HG02642 (cell line): ENCODE measurements at regions not wholly inside any gene's neighbourhood (a gene's known extent, or its start where the extent isn't known, plus 50 kb on each side); places are given as distances from the start of the nearest gene placed in this dataset.

ENCODE experiments used
- ATAC-seq: cut with Tn5 transposase; IDR thresholded peaks from one replicate; pipeline ENCODE4 v1.9.1; 2021; ENCODE audit warnings: mild to moderate bottlenecking; ENCODE audit not compliant: unreplicated experiment, poor library complexity

DNA sequence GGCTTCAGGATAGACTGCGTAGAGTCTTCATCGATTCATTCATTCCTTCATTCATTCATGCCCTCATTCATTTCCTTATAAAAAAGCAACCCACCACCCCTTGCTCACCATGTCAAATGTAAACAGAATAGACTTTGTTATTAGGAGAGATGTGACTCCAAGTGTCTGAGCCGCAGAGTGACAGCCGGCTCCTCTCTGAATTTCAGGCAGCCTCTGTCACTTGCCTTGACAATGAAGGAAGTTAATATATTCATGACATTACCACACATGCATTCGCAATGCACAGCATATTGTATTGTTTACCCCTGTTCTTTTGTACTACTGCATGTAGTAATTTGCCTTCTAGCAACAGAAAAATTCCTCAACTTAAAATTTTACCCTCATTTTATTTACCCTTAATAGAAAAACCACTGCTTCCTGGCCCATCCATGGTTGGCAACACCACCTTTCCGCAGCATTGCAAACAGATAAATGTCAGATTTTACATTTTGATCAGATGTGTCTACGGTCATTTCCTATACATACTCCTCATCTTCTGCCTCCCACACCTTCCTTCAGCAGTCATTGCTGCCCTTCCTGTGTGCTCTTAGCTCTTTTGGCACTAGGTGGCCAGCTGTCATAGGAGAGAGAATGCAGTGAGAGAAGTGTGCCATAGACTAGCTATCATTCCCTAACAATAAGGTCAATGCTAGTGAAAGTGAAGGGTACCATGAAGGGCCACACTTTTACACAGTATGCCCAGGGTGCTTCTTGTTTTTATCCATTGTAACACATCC is 1090.8 kb downstream of the BCL11A start:
- no peak for ATAC-seq

DNA sequence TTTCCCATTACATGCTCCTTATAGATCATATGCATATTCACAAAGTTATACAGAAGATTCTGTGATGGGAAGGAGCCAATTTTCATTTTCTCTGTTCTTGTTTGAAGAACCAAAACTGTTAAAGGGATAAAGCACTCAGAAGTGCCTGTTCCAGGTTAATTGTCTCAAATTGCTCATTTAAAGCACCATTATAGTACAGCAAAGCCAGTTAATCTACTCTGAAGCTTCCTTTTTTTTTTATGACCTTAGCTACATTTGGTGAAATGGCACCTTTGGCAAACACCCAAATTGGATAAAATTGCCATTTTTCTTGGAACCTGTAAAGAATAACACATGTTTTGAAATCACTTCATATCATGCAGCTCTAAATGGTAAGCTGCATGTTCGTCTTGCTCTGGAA is 1092.3 kb downstream of the BCL11A start:
- no peak for ATAC-seq

DNA sequence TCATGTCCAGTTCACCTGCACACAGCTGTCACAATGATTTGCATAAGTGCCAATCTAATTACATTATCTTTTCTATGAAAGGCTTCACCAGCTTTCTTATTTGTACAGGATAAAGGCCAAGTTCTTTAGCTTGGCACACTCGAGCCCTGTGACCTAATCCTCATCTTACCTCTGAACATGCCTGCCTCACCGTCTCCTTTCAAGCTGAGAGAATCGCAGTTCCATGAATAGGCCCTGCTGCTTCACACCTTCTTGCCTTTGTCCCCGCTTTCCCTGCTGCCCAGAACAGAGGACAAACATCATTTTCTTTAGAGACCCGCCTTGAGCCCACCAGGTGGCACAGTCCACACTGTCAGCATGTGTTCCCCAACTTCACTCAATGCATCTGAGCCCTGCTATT is 1094.7 kb downstream of the BCL11A start:
- ATAC-seq = no peak

DNA sequence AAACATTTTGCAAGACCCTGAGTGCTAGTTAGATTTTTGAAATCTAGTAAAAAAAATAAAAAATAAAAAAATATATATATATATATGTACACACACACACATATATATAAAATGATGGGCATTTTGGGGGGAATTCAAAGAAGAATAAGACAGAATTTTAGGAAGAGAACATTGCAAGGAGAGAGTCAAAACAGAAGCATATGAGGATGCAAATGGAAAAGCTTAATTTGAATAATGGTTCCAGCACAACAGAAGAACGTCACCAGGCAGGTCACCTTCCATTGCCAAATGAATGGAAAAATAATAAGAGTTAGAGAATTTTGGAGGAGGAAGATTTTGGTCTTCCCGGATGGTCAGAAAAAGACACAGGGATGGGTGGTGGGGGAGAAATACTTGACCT is 1097.2 kb downstream of the BCL11A start:
- no peak for ATAC-seq

DNA sequence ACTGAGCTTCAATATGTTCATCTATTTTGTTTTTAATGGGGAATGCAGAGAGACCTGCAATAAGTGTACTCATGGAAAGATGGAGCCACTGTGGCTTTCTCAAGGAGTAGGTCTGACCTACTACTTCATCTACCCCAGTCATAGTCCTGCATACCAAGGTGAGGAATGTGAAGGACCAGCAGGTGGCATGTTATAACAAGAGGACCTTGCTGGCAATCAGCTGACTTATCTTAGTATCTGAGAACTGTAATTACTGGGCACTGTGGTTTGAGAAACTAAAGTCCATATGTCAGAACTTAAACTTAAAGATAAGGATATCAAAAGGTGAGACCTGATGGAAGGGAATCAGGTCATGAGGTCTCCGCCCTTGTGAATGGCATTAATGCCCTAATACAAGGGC is 1104.2 kb downstream of the BCL11A start:
- ATAC-seq = no peak

DNA sequence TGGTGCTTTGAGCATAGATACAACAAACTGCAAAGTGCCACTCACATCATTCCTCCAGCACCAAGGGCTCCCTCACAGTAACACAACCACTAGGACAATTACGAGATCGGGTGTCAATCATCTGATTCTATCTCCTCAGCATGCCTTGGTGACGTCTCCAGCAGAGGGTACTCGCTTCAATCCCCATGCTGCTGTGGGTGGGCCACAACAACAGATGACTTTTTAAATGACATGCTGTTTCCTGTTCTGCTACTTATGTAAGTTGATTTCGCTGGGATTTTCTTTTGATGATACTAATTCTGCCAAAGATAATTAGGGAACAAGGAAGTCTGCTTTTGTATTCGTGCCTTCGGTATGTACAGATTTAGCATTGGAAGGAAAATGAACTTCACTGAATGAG is 1113.0 kb downstream of the BCL11A start:
- ATAC-seq = no peak

DNA sequence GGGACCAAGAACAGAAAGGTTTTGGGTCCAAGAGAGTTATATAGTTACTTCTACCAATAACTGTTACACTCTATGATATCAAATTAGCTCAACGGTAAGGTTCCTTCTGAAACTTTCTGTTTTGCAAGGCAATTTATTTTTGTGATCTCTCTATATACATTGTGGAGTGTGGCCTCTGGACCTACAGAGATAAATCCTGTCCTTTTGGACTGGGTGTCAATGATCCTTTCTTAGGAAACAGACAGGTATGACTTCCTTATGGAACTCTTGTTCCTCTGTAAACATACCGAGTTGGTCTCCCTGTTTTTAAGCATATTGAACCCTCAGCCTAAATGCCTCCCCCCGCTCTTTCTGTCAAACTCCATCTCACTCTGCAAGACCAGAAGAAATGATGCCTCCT is 1117.8 kb downstream of the BCL11A start:
- ATAC-seq = no peak

DNA sequence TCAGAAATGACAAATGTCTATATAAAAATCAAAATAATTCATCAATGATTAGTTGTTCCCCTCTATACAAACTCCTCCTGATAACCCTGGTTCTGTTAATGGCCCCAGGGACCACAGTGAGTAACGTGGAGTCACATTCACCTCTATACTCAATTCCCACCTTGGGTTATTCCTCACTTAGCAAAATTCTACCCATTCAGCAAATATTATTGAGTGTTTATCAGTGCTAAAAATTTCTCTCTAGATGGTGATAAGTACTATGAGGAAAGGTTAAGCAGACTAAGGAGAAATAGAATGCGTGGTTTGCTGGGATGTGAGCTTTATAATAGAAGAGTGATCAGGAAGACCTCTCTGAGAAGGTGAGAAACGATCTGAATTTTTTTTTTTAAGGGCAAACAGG is 1124.5 kb downstream of the BCL11A start:
- no peak for ATAC-seq

DNA sequence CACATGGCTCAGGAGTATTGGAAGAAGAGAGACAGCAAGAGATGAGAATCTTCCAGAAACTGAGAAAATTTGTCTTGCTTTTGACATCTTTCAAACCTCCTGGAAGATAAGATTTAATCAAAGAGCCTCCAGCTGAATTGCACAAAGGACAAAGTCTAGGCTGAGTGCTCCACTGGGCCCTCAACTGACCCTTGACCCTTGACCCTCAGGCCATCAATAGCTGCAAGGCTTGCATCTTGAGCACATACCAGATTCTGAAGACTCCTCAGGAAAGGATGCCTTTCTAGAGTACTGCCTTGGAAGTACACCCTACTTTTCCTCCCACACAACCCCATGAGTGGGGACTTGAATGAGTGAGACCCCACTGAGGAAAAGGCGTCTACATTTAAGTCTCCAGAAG is 1125.5 kb downstream of the BCL11A start:
- ATAC-seq = no peak

DNA sequence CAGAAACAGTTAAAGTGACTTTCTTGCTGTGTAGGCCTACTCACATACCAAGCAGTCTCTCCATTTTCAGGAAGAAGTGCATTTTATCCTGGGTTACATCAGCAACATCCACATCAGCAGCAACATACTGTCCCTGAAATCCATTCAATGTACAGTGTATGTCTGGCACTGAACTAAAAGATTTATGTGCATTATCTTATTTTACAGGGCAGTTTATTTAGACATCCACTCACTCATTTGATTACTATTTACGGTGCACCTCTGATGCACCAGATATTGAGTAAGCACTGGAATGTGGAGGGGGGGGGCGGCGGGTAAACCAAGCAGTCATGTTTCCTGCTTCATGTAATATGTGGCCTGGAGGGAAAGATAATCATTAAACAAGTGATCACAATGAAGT is 1128.2 kb downstream of the BCL11A start:
- no peak for ATAC-seq

DNA sequence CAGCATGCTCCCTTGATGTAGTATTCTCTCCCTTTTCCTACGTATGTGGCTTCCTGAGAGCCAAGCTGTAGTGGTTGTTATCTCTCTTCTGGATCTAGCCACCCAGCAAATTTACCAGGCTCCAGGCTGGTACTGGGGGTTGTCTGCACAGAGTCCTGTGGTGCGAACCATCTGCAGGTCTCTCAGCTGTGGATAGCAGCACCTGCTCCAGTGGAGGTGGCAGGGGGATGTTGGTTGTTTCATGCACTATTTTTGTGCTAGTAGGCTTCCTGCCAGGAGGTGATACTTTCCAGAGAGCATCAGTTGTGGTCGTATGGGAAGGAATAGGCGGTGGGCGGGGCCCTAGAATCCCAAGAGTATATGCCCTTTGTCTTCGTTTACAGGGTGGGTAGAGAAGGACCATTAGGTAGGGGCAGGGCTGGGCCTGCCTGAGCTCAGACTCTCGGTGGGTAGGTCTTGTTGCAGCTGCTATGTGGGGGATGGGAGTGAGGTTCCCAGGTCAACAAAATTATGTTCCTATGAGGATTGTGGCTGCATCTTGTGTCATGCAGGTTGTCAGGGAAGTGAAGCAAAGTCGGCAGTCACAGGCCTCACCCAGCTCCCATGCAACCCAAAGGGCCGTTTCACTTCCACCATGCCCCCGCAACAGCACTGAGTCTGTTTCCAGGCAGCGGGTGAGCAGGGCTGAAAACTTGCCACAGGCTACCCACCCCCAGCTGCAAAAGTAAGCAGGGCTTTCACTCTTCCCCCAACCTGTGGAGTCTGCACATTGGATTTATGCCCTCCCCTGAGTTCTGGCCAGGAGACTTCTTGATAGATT is 1139.5 kb downstream of the BCL11A start:
- no peak for ATAC-seq

DNA sequence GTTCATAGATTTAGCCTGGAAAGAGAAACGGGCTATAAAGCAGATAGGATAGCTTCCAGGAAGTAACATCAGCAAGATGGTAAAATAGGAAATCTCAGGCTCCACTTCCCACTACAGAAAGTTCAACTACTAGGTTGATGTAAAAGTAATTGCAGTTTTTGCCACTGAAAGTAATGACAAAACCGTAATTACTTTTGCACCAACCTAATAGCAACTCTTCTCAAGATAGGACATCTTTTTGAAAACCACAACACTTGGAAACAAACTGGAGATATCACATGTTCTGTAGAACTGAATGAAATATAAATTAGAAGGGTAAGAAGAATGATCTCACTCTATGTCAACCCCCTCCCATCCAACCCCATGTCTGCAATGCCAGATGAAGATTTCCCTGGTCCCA is 1154.3 kb downstream of the BCL11A start:
- ATAC-seq = no peak

DNA sequence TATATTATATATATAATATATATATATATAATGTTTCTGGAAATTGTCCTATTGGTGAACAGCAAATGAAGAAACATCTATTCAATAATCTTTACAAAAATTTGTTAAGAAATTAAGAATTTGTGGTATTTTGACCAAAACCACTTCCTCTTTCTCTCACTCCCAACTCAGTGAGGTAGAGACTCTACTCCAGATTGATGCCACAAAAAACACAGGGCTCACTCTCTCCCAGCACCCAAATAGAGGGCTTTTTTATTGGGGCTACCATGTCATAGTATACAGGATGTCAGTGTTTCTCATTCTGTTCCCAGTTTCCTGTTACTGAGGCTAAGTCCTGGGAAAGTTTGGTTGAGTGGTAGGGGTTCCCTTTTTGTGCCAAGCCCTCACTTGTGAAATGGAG is 1155.4 kb downstream of the BCL11A start:
- ATAC-seq = no peak

DNA sequence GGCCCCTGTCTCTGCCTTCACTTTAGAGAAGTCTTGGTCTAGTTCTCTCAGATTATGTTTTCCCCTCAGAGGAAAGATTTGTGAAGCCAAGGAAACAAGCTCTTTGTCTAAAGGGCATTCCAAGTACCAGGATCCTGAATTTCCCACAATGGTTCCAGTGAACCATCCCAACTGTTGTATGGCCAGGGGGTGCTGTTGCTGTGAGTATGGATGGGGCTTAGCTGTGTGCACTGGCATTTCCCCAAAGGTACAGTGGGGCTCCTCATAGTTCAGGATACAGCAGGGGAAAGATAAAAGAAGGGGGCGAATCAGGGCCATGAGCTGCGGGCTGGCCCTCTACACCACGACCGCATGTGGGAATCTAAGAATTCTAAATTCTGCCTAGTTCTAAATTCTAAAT is 1154.0 kb upstream of the FANCL start:
- ATAC-seq = no peak

DNA sequence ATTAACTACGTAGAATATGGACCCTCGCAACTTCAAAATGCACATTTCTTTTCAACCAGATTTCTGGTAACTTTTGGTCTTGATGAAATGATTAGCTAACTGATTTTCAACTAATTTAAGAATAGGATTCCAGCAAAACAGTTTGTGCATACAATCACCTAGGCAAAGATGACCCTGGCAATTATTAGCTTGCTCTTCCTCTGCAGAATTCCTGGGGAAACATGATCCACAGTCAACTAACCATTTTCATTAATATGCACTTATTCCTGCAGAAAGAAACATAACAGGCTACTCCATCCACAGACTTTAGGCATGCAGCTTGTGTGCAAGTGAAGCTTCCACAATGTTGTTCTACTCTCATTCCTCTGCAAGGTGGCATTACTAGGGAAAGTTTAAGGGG is 1150.8 kb upstream of the FANCL start:
- ATAC-seq = no peak

DNA sequence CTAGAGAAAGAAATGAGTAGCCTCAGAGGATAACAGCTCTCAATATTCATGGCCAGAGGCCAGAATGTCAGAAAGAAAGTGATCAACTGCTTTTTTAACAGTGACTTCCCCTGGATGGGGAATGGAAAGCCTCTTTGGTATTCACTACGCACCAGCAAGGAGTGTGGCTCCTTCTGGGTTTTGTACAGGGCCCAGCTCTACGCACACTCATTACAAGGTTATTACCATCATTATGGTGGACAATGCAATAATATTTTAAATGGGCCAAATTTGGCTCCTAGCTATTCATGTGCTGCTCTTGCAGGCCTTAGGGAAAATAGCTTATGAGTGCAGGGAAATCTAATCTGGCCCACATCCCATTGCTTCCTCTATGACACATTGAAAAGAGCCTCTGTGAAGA is 1149.5 kb upstream of the FANCL start:
- ATAC-seq = no peak

DNA sequence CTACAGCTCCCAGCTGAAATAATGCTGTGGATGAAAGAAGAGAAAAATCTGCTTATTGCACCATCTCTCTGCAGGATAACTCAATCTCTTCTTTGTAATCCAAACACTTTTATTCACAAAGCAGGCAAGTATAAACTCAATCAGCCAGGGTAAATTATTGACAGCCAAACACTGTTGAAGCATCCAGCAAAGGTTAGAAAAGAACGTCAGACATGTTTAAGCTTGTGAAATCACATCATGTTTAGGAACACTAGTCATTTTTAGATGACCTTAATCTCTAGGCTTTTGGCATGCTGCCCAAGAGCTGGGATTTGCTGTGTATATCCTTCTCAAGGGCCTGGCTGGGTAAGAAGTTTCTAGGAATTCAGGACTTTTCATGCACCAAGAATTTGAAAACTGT is 1148.1 kb upstream of the FANCL start:
- ATAC-seq = no peak

DNA sequence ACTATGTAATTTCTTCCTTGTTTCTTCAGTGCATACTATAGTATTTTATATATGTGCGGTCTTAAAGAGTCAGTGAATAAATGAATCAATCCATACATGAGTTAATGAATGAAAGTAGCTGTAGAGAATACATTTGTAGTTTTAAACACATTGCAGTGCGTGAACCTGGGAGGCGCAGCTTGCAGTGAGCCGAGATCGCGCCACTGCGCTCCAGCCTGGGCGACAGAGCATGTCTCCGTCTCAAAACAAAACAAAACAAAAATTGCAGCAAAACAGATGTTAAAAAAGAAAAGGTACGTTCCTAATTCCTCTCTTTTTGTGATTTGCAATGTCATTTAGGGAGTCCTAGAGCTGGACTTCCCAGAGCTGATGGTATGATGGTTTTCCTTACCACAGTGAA is 1144.8 kb upstream of the FANCL start:
- no peak for ATAC-seq

DNA sequence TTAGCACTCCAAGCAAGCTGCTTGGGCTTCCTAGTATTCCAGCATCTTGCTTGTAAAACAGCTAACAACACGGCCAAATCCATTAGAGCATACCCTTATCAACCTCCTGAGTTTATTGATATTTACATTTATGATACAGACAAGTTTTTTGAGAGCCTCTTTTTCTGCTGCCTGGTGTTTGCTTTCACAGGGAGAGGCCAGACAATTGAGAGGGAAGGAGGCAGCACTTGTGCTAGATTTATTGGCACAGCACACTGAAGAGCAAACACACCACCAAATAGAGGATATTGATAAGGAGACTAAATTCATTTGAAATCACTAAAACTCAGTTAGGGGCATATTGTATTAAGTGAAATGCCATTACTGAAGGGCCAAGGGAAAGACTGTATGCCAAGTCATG is 1142.3 kb upstream of the FANCL start:
- no peak for ATAC-seq

DNA sequence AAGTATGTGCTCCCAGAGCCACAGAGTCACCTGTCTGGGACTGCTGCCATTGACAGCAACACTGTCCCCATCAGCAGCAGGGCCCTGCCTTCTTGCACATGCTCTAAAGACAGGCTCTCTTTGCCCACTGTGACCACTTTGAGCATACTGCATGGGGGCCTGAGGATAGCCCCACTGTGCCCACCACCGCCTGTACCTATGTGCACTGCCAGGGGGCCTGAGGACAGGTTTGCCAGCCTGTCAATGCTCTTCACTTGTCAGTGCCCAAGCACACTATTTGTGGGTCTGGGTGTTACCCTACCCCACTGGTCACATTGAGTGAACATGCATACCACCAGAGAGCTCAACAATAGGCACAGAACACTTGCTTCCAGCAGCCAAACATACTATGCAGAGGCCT is 1137.0 kb upstream of the FANCL start:
- ATAC-seq = no peak

DNA sequence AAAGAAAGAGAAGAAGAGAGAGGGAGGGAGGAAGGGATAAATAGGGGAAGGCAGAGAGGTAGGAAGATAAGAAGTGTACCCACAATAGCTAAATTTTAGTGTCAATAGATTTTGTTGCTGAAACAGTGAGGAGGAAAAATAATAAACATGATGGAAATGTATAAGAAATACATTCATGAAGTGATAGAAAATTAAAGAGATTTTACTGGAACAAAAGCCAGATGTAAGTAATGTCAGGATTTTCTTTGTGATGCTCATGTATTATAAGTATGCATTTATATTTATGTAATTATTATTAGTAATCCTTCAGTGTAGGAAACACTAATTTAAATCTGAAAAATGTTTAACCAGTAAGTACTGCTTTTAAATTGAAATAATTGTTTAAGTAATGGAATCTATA is 1125.2 kb upstream of the FANCL start:
- no peak for ATAC-seq

DNA sequence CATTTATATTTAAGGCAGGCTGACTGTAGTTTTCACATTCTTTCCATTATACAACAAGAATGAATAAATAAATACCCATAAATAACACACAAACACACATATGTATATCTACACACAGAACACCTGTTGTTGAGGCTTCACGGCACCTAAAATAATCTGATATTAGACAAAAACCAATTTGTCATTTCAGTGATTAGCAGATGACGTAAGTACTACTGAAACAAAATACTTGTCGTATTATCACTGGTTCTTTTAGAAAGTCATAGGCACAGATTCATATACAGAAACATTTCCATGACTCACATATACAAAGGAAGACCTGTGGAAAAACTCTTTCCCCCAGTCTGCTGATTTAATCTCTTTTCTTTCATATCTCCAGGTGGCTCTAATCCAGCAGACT is 1113.4 kb upstream of the FANCL start:
- ATAC-seq = no peak
